Panc1 (cell line): ENCODE measurements at regions not wholly inside any gene's neighbourhood (a gene's known extent, or its start where the extent isn't known, plus 50 kb on each side); places are given as distances from the start of the nearest gene placed in this dataset.

Experiments
- ATAC-seq: fragments of 200-7000 bp; cut with Tn5 transposase; 2 replicates; pipeline ENCODE4 v1.9.1; 2020; ENCODE audit warnings: mild to moderate bottlenecking, moderate library complexity
- BruUV-seq: library from RNA; stranded (reverse); fragments of 400-500 nt; replicated peaks from 2 replicates; lab custom pipeline; 2021; lab: Mats Ljungman, UMichigan
- CTCF ChIA-PET: fragments of 300-600 bp; sonication (Branson Sonifier 250); formaldehyde crosslinking; loops from one replicate; lab custom pipeline; 2022; ENCODE audit warnings: antibody characterized with exemption; lab: Charles Lee
- POLR2A ChIA-PET: fragments of 300-600 bp; sonication (Branson Sonifier 250); formaldehyde crosslinking; loops from one replicate; lab custom pipeline; 2022; ENCODE audit warnings: antibody characterized with exemption; lab: Charles Lee
- DNase-seq: peaks from one replicate; pipeline ENCODE4 v3.0.0-alpha.2; 2010; ENCODE audit warnings: low read depth, low spot score
- H3K27ac ChIP-seq: 2 replicates; pipeline ENCODE4 v1.5.1; 2011; ENCODE audit warnings: mild to moderate bottlenecking, low read length, inconsistent platforms
- H3K27me3 ChIP-seq: fragments of 200-500 bp; sonication (Bioruptor generic); 2 replicates; pipeline ENCODE4 v1.6.0; 2014; ENCODE audit warnings: low read length, inconsistent platforms; ENCODE audit not compliant: control insufficient read depth, insufficient read depth
- H3K36me3 ChIP-seq: fragments of 200-500 bp; sonication (Bioruptor generic); 2 replicates; pipeline ENCODE4 v1.5.1; 2014; ENCODE audit warnings: inconsistent platforms, mild to moderate bottlenecking, low read length, moderate library complexity; ENCODE audit not compliant: control insufficient read depth, insufficient read depth
- H3K4me1 ChIP-seq: 2 replicates; pipeline ENCODE4 v1.5.1; 2011; ENCODE audit warnings: inconsistent platforms, mild to moderate bottlenecking, low read length, moderate library complexity; ENCODE audit not compliant: control insufficient read depth, insufficient read depth
- H3K4me3 ChIP-seq, 2 experiments: 2 replicates each; pipeline ENCODE4 v1.5.1; 2011 to 2012; ENCODE audit warnings: low read depth in 2 of 2, low read length in 2 of 2, mild to moderate bottlenecking in 2 of 2, inconsistent platforms in 1 of 2, moderate library complexity in 1 of 2
- H3K9me3 ChIP-seq: fragments of 200-500 bp; sonication (Bioruptor generic); 2 replicates; pipeline ENCODE4 v1.5.1; 2014; ENCODE audit warnings: low read depth, mild to moderate bottlenecking, inconsistent platforms, low read length, moderate library complexity; ENCODE audit not compliant: control insufficient read depth, insufficient read depth
- CTCF ChIP-seq: fragments of 450-650 bp; IDR thresholded peaks from 2 replicates; pipeline ENCODE4 v1.5.1; 2017; ENCODE audit warnings: mild to moderate bottlenecking
- POLR2AphosphoS5 ChIP-seq: IDR thresholded peaks from 2 replicates; pipeline ENCODE4 v1.6.1; 2012; ENCODE audit warnings: mild to moderate bottlenecking, low read depth, low read length, moderate library complexity
- REST ChIP-seq, 2 experiments: IDR thresholded peaks; 2 replicates each; pipeline ENCODE4 v1.6.1; 2011 to 2012; ENCODE audit warnings: low read depth in 2 of 2, control low read depth in 1 of 2, low read length in 1 of 2, mild to moderate bottlenecking in 1 of 2, moderate library complexity in 1 of 2; ENCODE audit not compliant: insufficient read depth in 1 of 2
- SIN3A ChIP-seq: IDR thresholded peaks from 2 replicates; pipeline ENCODE4 v1.6.1; 2012; ENCODE audit warnings: low read depth, mild to moderate bottlenecking, low read length, moderate library complexity, borderline replicate concordance; ENCODE audit not compliant: insufficient read depth
- TCF7L2 ChIP-seq: IDR thresholded peaks from 2 replicates; pipeline ENCODE4 v1.6.1; 2011; ENCODE audit warnings: mild to moderate bottlenecking, low read depth, low read length, inconsistent platforms
- in situ Hi-C: cut with HindIII; loops from 2 replicates; pipeline ENCODE4 v1.10.0; 2016; ENCODE audit warnings: low sequenced_read_pairs, low pct_unique_long_range_greater_than_20kb
- intact Hi-C: fragments of 100-400 bp; cut with micrococcal nuclease; formaldehyde crosslinking; loops from one replicate; pipeline ENCODE4 v1.10.0; 2022; ENCODE audit not compliant: unreplicated experiment

- Histone ChIP-seq H3K9me3 (no peaks in the 10 kb centered on the region), H3K27me3 (no peaks in the 10 kb centered on the region), H3K4me3 (no peak overlapping the region), H3K4me1 (no peaks in the 10 kb centered on the region), H3K27ac (no peak overlapping the region), H3K36me3 (no peaks in the 10 kb centered on the region)
- in situ Hi-C loops, result no loop called here
- POLR2A ChIA-PET, result no interaction called here
- TF ChIP-seq CTCF (no peak), TCF7L2 (no peak), POLR2AphosphoS5 (no peak), SIN3A (no peak), REST (IDR thresholded peaks at IDR 0.05; ENCODE audit: insufficient read depth in 1 of 2, low read depth in 2 of 2, low read length in 1 of 2) (no peak)
- DNase-seq (no peak), ATAC-seq (no peak)
- intact Hi-C loops, result loop anchor here (10.0 kb wide), 1 partner anchor 952 kb away; no protein-coding TSS in a partner anchor
- no TSS peak for BruUV-seq
- CTCF ChIA-PET, result no interaction called here
Observed at GRCh38 chr15:93986400-93986984, 244.9 kb upstream of the MCTP2 start.

DNA sequence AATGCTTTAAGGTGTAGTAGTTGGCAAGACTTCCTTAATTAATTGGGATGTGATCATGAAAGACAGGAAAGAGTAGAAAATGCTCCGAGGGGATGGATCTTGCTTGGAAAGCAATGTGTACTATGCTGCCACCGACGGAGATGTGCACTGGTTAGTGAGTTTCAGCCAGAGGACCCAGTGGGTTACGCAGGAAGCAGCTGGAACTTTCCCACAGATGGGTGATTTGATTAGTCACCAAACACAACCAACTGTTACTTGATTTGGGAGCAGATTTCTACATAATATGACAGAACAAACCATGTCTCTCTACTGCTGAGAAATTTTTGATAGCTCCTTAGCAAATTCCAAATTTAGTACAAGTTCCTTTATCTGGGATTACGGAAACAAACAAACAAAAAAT is 245.4 kb upstream of the MCTP2 start:
- POLR2A ChIA-PET, result no interaction called here
- TF ChIP-seq REST (IDR thresholded peaks at IDR 0.05; ENCODE audit: insufficient read depth in 1 of 2, low read depth in 2 of 2, low read length in 1 of 2) (no peak), TCF7L2 (no peak)

More for the DNA sequence above, 245.4 kb upstream of the MCTP2 start:
- no peaks in the 10 kb centered on the region for H3K4me1 ChIP-seq
- no peak overlapping the region for H3K27ac ChIP-seq
- no peaks in the 10 kb centered on the region for H3K9me3 ChIP-seq
- ATAC-seq, result no peak
- no peak overlapping the region for H3K4me3 ChIP-seq
- no peaks in the 10 kb centered on the region for H3K27me3 ChIP-seq
- intact Hi-C loops, result loop anchor here (10.0 kb wide), 1 partner anchor 951 kb away; no protein-coding TSS in a partner anchor
- no TSS peak for BruUV-seq
- no peaks in the 10 kb centered on the region for H3K36me3 ChIP-seq
- CTCF ChIA-PET, result no interaction called here
- no peak for DNase-seq
- in situ Hi-C loops, result no loop called here
